Medulla oblongata (tissue), 1 donor: ENCODE measurements at regions not wholly inside any gene's neighbourhood (a gene's known extent, or its start where the extent isn't known, plus 50 kb on each side); places are given as distances from the start of the nearest gene placed in this dataset.

Source experiments
- DNase-seq: peaks from one replicate; pipeline ENCODE4 v3.0.0-alpha.2; 2015; ENCODE audit errors: extremely low spot score

GRCh38 chr2:11016735-11017388, 105.1 kb downstream of the KCNF1 start:
- DNase-seq, result no peak

GRCh38 chr2:11017921-11018320, 106.2 kb downstream of the KCNF1 start:
- no peak for DNase-seq

GRCh38 chr2:11018651-11019185, 107.0 kb downstream of the KCNF1 start:
- DNase-seq, result no peak

- no peak for DNase-seq
Measured at GRCh38 chr2:11019614-11020013, 107.9 kb downstream of the KCNF1 start.

GRCh38 chr2:11022064-11022463, 110.3 kb downstream of the KCNF1 start:
- DNase-seq, result no peak

GRCh38 chr2:11022591-11023273, 111.0 kb downstream of the KCNF1 start:
- no peak for DNase-seq

GRCh38 chr2:11023326-11024258, 111.9 kb downstream of the KCNF1 start:
- DNase-seq, result no peak

GRCh38 chr2:11024259-11024645, 112.5 kb downstream of the KCNF1 start:
- DNase-seq, result no peak

- no peak for DNase-seq
Measured at GRCh38 chr2:11024687-11025086, 113.0 kb downstream of the KCNF1 start.

GRCh38 chr2:11026286-11026921, 114.7 kb downstream of the KCNF1 start:
- no peak for DNase-seq

- no peak for DNase-seq
Measured at GRCh38 chr2:11027195-11027594, 115.5 kb downstream of the KCNF1 start.

- DNase-seq, result no peak
Measured at GRCh38 chr2:11028407-11028916, 116.7 kb downstream of the KCNF1 start.

GRCh38 chr2:11029136-11029535, 117.4 kb downstream of the KCNF1 start:
- DNase-seq, result no peak

GRCh38 chr2:11030036-11030435, 118.3 kb downstream of the KCNF1 start:
- no peak for DNase-seq

- DNase-seq, result no peak
Measured at GRCh38 chr2:11030909-11031308, 119.2 kb downstream of the KCNF1 start.

GRCh38 chr2:11031876-11032275, 120.1 kb downstream of the KCNF1 start:
- DNase-seq, result no peak

- peak; percentile 12 for DNase-seq
Measured at GRCh38 chr2:11032396-11032795, 120.7 kb downstream of the KCNF1 start.

GRCh38 chr2:11033114-11033513, 121.4 kb downstream of the KCNF1 start:
- no peak for DNase-seq

- DNase-seq, result no peak
Measured at GRCh38 chr2:11038641-11039040, 116.6 kb upstream of the SLC66A3 start.

GRCh38 chr2:11040992-11041391, 114.3 kb upstream of the SLC66A3 start:
- no peak for DNase-seq

GRCh38 chr2:11042841-11043240, 112.4 kb upstream of the SLC66A3 start:
- DNase-seq, result peak; percentile 37

- DNase-seq, result no peak
Measured at GRCh38 chr2:11043245-11043644, 112.0 kb upstream of the SLC66A3 start.
